ENCODE measurements at regions not wholly inside any gene's neighbourhood (a gene's known extent, or its start where the extent isn't known, plus 50 kb on each side); places are given as distances from the start of the nearest gene placed in this dataset.

DNA sequence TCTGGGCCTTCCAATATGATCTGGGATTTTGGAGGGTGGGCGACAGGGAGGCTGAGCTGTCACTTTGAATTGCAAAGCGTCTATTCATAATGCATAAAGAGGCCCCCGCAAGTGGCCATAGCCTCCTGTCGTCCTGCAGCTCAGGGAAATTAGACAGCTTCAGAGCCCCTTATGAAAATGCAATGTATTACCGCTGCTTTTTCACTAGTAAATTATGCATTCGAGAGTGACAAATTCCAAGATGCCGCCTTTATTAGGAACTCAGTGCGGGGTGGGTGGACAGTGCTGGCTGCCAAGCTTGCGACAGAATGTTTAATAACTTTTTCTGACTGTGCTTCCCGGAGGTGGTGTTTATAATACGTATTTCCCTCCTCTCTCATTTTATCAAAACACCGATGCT is 168.5 kb downstream of the DHX35 start:
- TF ChIP-seq POLR2AphosphoS5 (IDR thresholded peaks at IDR 0.05; ENCODE audit: low read depth, low read length) (no peak), MAX (IDR thresholded peaks at IDR 0.05) (no peak), GABPA (IDR thresholded peaks at IDR 0.05; ENCODE audit: borderline replicate concordance, insufficient read depth, low read length) (no peak), CTCF (IDR thresholded peaks at IDR 0.05; ENCODE audit: control extremely low read depth in 1 of 3, insufficient read depth in 1 of 3, low read depth in 1 of 3, low read length in 3 of 3) (no peak), CREB1 (IDR thresholded peaks at IDR 0.05) (no peak)
